Inferior parietal cortex (tissue), 1 donor: ENCODE measurements at regions not wholly inside any gene's neighbourhood (a gene's known extent, or its start where the extent isn't known, plus 50 kb on each side); places are given as distances from the start of the nearest gene placed in this dataset.

Source experiments
- DNase-seq: peaks from one replicate; pipeline ENCODE4 v3.0.0-alpha.2; 2016; ENCODE audit errors: extremely low spot score

DNA sequence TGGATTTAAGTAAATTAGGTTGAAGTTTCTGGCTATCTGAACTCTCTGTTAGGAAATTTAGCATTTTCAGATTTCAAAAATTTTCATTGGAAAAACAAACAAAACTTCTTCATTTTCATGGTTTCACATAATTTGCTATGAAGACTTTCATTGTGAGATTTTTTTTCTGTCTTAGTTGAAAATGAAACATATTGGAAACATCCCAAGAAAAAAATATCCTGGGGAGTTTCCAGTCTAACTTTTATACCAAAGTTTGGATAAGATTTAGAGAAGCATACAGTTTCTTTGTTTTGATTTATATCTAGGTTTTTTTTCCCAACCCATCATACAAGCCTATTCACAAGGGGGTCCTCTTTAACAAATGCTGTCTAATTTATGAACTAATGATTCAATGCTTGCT lies 300.5 kb upstream of the SEMA3A start:
- DNase-seq = no peak

DNA sequence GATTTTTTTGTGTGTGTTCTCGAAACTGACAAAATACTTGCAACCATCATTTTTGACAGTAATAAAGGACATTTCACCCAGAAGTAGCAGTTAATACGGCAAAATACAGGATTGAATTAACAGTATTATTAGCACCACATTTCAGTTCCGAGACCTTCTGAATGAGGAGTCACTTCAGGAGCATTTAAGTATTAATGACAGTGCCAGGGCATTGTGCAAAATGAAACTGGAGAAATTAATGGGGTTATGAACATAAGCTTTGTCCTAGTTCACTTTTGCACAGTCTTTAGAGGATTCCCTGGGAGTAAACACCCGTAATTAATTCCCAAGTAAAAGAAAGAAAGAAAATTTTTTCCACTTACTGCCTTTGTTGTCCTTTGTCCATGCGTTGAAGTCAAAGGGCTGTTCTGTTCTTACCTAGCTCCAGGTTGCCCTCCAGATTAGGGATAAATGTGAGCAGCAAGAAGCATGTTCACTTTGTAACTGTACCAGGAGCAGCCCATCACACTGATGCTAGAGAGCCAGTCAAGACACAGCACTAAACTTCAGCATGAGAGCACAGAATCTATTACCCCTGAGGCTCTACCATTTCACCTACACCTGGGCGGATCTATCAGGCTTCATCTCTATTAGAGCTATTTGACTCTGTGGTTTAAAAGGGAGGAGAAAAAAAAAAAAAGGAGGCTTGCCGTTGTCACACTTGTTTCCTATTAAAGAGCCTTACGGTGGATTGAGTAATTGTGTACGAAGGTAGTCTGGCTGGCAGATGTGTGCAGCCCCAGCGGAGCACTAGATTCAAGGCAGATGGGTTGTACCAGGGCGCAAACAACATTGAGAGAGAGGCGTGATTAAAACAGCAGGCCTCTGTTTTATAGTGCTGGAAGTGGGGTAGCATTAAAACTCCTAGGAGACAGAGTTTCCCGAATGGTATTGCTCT lies 297.8 kb upstream of the SEMA3A start:
- no peak for DNase-seq

DNA sequence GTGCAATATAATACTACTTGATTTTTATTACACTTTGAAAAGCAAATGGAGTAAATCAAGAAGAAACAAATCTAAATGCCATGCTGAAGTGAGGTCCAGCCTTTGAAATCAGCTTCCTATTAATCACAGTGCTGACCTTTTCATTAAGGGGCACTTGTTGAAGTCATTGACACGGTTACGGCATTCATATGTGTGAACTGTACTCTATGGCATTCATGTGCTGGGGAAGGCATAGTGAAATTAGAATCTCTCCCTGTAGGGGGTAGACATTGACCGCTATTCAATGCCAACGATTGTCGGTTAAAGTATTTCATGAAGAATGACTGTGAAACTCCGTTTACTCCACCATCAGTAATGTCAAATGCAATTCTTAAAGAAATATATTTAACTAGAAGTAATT lies 296.1 kb upstream of the SEMA3A start:
- no peak for DNase-seq

DNA sequence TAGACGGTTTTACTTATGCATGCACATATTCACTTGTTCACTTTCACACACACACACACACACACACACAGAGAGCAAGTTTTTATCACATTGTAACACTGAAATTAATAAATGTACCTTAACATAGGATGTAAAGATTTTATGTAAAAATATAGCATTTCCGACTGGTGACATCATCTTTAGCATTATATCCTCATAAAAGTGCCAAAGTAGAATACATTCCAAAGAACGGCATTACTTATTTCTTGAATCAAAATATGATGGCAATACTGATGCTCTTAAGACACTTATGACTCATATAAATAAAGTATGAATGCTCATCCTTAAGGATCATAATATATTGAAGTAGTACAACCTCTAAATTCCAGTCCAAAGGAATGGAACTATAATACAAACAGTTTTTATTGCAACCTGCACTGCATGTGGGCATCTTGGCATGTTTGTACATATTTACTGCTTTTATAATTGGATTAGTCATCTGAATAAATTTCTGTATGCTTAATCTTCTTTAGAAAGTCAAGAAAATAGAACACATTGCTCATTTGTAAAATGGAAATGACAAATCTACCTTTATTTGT lies 290.0 kb upstream of the SEMA3A start:
- DNase-seq = no peak

DNA sequence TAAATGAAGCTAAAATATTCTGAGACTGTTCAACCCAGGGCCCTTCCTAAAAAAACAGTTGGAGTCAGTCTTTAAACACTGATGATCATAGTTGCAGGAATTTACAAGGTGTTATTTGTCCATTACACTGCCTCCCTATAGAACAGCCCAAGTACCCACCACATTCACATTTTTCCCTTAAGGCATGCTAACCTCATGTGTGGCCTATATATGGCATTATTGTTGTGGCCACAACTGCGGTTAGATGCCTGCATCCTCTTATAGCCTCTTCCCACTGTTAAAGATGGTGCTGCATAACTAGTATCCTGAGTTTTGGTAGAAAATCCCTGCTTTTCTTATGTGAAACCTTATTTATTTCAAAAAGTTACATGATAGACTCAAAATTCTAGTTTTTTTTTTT lies 287.9 kb upstream of the SEMA3A start:
- DNase-seq = no peak

DNA sequence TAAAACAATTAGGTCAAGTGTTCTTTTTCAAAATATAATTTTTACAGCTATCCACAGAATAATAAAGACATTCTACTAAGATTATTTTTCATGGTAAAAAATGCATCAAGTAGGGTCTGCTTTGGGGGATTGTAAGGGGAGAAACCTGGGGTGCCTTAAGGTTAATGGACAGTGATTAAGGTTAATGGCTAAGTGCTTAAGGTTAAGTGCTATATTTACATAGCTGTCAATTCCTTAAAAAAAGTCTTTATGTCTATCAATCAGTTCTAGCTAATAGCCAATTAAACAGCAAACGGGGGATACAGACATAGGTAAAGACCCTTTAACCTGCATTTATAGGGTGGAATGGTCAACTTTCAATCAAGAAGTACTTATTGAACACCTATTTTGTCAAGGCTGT lies 284.5 kb upstream of the SEMA3A start:
- no peak for DNase-seq

DNA sequence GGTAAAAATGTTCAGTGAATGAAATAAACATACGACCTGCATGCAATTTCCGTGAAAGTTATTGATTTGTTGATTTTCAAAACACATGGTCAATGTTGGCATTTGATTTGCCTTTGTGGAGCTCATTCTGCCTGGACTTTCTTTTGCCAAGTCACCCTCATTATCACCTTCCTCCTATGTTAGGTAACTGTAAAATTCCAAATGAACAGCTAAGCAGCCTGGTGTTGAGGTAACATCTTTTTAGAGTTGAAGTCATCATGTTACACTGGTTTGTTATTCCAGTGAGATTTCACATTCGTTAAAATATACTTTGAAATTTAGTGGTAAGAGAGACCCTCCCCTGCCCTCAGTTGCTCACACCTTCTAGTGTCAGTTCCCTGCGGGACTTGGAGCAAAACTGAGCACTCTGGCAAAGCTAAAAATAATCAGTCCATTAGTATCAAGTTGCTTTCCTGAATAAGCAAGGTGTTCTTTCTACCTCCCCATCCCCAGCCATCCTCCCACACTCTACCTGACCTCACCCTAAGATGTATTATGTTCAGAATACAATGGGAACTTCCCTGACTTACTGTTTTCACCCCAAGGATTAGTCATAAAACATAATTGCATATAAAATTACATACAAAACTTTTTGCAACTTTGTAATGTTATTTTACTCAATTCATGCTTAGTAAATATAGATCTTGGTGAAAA lies 283.3 kb upstream of the SEMA3A start:
- DNase-seq = no peak

DNA sequence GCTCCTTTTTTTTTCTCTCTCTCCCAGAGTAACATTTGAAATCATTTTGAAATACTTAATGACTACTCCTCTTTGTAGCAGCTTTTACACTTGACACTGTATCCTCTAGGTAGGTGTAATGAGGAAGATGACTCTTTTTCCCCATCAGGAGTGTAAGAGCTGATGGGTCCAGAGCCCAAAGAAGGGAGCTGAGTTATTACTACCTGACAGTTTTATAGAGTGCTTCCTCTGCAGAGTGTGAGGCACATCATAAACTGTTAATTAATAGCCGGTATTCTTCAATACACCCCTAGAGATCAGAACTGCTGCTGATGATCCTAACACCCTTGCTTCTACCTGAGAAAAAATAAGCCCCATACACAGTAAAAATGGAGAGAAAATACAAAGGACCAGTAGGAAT lies 279.8 kb upstream of the SEMA3A start:
- DNase-seq = no peak

DNA sequence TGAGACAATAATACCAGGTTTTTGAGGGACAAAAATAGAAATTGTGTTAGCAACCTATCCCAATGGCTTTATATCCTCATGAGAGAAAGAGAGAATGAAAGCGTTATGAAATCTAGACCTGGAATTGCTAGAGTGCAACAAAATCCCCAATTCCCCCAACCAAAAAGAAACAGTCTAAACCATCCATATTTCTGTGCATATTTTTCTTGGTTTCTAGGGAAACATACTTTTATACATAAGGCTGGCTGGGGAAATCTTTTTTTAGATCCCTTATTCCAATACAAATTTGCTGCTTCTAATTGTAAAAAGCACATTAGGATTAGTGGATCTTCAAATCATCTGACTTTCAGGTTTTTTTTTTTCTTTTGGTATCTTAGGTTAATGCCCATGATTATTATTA lies 277.0 kb upstream of the SEMA3A start:
- no peak for DNase-seq

DNA sequence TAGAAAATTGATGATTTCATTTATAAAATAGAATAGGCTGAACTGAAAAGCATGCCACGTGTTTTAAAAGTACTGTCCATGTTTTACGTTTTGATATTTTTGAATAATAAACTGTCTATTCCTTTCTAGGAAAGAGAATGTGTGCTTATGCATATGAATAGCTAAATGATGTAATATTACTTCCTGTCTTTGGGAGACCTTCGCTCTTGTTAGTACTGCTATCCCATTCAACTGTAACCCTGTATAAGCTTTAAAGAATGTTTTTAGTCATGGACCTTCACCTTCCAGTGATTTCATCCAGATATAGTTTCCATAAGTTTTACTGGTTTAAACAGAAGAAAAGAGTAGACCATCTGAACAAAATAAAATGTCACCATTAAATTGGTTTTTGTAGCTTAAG lies 274.4 kb upstream of the SEMA3A start:
- DNase-seq = no peak

DNA sequence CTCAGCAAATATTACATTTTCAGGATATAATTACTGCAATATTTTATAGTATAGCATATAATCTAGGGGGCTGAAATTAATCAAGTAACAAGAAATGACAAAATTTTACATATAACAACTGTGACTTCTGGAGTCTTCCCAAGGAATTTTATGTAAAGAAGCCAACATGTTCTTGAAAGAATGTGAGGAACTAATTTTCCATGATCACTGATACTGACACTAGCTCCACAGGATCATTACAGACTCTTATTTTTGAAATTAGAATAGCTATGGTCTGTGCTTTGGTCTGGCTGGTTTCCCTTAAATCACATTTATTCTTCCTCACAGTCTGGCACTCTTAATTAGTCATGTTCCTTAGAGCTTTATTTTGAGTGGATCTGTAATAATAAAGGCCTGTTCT lies 267.7 kb upstream of the SEMA3A start:
- no peak for DNase-seq

DNA sequence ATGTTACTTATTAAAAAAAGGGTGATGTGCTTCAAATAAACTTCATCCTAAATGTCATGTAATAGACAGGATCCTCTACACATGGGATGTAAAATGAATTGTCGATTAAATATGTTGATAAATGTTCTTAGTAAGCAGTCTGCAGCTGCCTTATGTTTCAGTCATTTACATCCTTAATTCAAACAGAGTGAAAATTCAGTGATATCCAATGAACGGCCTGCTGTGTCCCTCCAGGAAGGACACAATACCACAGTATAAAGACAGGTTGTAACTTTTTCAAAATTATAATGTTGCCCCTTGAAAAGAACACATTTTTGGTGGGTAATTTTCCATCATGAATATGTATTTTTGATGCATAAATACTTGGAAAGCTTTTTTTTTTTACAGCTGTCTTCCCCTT lies 266.5 kb upstream of the SEMA3A start:
- no peak for DNase-seq

DNA sequence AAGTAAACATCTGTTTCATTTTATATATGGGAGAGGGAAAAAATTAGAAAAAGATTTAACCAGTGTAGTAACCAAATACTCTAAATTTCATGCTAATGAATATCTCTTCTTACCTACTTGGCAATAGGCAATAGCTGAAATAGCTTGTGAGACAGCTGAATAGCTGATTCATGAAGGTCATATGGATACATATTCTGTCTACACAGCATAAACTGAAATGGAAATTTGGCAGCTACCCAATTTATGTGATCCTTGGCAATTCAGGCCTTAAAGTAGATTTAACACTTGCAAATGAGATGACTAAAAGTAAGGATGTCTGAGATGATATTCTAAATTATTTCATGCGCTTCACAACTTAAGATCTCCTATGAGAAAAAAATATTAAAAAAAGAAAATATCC lies 261.2 kb upstream of the SEMA3A start:
- DNase-seq = no peak

DNA sequence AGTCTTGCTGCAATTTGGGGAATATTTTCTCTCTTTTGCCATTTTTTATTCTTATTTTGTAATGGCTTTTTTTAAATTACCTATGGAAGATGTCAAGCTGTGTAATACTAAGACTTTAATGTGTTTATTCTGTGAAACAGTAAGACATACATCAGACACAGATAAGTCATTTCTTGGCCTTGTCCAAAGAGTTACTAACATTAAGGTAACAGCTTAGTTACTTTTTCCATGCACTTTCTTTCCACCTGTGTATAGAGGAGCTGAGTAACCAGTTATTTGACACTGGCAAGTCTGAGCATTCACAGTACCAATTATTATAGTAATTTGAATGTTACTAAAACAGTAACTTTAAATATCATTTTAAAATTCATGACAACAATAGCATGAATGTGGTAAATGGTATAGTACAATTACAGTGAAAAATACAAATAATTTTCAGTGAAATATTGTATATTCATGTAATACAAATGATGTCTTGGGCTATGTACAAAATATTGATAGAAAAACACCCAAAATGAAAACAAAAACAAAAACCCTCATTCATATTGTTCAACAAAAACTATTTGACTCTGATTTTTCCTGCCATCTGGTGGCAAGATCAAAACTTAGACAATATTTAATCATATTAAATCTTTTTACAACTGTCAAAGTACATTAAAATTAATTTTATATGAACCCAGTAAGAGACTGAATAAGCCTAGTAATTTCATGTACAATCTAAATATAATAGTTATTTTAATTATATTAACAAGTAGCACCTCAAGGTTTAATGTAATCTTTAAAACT lies 259.8 kb upstream of the SEMA3A start:
- DNase-seq = no peak

DNA sequence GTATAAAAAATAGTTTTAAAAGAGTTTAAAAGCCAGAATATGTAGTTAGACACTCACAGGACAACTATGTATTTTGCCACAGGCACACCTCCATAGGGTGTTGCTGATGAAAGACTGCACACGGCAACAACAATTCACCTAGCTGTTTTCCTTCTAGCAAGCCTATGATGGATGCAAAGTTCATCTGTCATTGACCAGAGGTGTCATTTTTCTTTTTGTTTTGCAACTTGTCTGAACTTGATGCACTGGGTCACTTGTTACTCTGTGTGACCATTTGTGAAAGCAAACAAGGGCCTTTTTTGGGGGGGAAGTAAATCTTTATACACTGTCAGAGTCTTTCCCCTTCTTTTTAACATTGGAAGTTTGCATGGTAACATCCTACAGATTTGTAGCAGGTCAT lies 258.0 kb upstream of the SEMA3A start:
- no peak for DNase-seq

DNA sequence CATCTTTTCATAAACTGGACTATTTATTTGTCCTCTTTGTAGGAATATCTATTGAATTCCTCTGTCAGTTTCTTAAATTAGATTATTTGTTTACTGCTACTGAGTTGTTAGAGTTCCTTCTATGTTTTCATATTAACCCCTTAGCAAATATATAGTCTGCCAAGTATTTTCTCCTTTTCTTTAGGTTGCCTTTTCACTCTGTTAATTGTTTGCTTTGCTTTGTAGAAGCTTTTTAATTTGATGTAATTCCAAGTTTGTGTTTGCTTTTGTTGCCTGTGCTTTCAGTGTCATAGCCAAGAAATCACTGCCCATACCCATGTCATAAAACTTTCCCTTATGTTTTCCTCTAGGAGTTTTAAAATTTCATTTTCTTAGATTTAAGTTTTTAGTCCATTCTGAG lies 256.2 kb upstream of the SEMA3A start:
- DNase-seq = no peak

DNA sequence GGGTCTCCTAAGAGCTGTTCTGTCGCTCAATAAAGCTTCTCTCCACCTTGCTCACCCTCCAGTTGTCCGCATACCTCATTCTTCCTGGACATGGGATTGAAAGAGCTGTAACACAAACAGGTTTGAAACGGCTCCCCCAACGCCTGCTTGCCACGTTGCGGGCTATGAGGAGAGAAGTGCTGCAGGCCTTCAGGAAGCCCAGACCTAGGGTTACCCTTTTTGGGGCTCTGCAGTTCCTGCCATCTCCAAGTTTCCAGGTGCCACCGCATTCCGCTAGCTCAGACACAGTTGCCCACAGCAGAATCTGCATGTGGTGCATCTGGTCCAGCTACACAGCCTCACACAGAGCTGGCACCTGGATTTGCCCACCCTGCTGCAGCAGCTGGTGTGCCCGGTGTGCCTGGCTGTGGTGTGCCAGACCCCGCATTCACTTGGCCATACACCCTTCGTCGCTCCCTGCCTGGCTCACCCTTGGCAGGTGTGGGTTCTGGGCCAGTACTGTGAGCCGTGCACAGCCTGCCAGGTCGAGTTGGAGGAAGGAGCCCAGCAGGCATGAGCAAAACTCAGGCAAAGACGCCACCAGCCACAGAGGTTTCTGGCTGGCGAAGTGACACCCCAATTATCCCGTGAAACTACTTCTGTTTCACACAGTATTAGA lies 253.2 kb upstream of the SEMA3A start:
- no peak for DNase-seq

DNA sequence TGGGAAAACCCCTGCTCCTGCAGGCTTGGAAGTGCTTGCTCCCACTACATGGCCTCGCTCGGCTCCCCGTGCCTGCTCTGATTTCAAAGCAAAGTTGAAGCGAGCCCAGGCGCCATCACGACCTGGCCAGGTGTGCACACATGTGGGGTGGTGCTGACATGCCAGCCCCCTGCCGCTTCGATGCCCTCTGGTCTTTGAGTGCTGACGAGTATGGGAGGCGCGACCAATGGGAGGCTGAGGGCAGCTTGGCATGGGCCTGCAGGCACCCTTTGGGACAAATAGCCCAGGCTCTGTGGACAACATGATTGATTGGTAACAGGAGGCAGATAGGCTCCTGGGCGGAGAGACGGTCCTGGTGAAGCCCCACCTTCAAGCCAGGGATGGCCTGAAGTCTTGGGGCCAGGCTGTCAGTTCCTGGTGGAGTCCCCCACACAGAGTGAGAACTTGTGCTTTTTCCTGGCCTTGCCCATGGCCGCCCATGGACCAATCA lies 252.4 kb upstream of the SEMA3A start:
- no peak for DNase-seq

DNA sequence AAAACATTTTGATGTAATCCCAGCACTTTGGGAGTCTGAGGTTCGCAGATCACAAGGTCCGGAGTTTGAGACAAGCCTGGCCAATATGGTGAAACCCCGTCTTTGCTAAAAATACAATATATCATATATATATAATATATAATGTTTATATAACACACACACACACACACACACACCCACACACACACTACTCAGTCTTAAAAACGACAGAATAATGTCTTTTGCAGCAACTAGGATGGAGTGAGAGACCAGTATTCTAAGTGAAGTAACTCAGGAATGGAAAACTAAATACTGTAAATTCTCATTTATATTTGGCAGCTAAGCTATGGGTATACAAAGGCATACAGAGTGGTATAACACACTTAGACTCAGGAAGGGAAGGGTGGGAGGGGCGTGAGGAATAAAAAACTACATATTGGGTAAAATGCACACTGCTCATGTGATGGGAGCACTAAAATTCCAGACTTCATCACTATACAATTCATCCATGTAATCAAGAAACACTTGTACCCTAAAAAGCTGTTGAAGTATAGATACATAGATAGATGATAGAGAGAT lies 231.2 kb upstream of the SEMA3A start:
- DNase-seq = no peak

DNA sequence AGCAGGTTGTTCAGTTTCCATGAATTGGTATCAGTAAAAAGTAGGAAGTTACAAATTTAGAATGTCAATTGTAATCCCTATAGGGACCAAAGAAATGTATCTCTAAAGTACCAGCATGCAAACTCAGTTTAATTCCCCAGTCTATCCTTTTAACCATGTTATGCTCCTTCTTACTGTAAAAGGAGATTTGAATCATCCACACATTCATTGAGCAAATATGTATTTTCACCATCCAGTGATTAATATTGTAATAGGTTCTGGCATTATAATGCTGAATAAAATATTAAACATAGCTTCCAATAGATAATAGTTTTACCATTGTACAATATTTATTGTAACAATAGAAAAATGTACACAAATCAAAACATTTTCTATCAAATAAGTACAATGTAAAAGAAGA lies 228.2 kb upstream of the SEMA3A start:
- DNase-seq = no peak
